Endodermal cell (in vitro differentiated cells): ENCODE measurements at regions not wholly inside any gene's neighbourhood (a gene's known extent, or its start where the extent isn't known, plus 50 kb on each side); places are given as distances from the start of the nearest gene placed in this dataset.

Source experiments
- DNase-seq: peaks from one replicate; pipeline ENCODE4 v3.0.0-alpha.2; 2017
- H3K27ac ChIP-seq: 2 replicates; pipeline ENCODE4 v1.5.1; 2013; ENCODE audit warnings: mild to moderate bottlenecking, low read depth, low read length, moderate library complexity
- H3K27me3 ChIP-seq: 2 replicates; pipeline ENCODE4 v1.6.1; 2013; ENCODE audit warnings: mild to moderate bottlenecking, low read length, moderate library complexity; ENCODE audit not compliant: insufficient read depth, control insufficient read depth, poor library complexity, severe bottlenecking
- H3K36me3 ChIP-seq: 2 replicates; pipeline ENCODE4 v1.7.0; 2013; ENCODE audit warnings: mild to moderate bottlenecking, low read length, moderate library complexity; ENCODE audit not compliant: control insufficient read depth, insufficient read depth
- H3K4me1 ChIP-seq: one replicate; pipeline ENCODE4 v1.7.0; 2013; ENCODE audit warnings: low read length; ENCODE audit not compliant: control insufficient read depth, insufficient read depth
- H3K4me3 ChIP-seq: 2 replicates; pipeline ENCODE4 v1.5.1; 2013; ENCODE audit warnings: mild to moderate bottlenecking, low read length, moderate library complexity
- H3K9ac ChIP-seq: 2 replicates; pipeline ENCODE4 v1.6.1; 2013; ENCODE audit warnings: mild to moderate bottlenecking, low read length, moderate library complexity; ENCODE audit not compliant: poor library complexity, severe bottlenecking; ENCODE audit errors: extremely low read depth
- H3K9me3 ChIP-seq: 2 replicates; pipeline ENCODE4 v1.6.1; 2013; ENCODE audit warnings: mild to moderate bottlenecking, low read length, moderate library complexity; ENCODE audit not compliant: control insufficient read depth
- H3K27ac Mint-ChIP-seq: 2 replicates; pipeline ENCODE4 v1.8.0; 2020; ENCODE audit warnings: mixed read lengths
- H3K27me3 Mint-ChIP-seq: 2 replicates; pipeline ENCODE4 v1.8.0; 2021; ENCODE audit warnings: mild to moderate bottlenecking, mixed read lengths; ENCODE audit not compliant: insufficient read depth
- H3K36me3 Mint-ChIP-seq: 2 replicates; pipeline ENCODE4 v1.8.0; 2020; ENCODE audit warnings: low read depth, mixed read lengths
- H3K4me1 Mint-ChIP-seq: 2 replicates; pipeline ENCODE4 v1.8.0; 2020; ENCODE audit warnings: mixed read lengths
- H3K4me3 Mint-ChIP-seq: 2 replicates; pipeline ENCODE4 v1.8.0; 2020; ENCODE audit warnings: mild to moderate bottlenecking, moderate library complexity, mixed read lengths
- H3K9me3 Mint-ChIP-seq: 2 replicates; pipeline ENCODE4 v1.8.0; 2020; ENCODE audit warnings: mild to moderate bottlenecking, mixed read lengths
- CTCF ChIP-seq: fragments of 200-600 bp; sonication (generic); conservative IDR thresholded peaks from 2 replicates; pipeline ENCODE4 v1.5.0; 2021; ENCODE audit warnings: antibody characterized with exemption, mild to moderate bottlenecking
- WGBS, 2 experiments: methylation state at CpG; one replicate each; pipeline versions ENCODE4 v1.1.5 to v1.1.7; 2013; ENCODE audit warnings: missing lambda C conversion rate in 2 of 2, mixed read lengths in 1 of 2; ENCODE audit not compliant: insufficient coverage in 1 of 2, insufficient read length in 1 of 2; 5-methylcytosine and 5-hydroxymethylcytosine counted together

DNA sequence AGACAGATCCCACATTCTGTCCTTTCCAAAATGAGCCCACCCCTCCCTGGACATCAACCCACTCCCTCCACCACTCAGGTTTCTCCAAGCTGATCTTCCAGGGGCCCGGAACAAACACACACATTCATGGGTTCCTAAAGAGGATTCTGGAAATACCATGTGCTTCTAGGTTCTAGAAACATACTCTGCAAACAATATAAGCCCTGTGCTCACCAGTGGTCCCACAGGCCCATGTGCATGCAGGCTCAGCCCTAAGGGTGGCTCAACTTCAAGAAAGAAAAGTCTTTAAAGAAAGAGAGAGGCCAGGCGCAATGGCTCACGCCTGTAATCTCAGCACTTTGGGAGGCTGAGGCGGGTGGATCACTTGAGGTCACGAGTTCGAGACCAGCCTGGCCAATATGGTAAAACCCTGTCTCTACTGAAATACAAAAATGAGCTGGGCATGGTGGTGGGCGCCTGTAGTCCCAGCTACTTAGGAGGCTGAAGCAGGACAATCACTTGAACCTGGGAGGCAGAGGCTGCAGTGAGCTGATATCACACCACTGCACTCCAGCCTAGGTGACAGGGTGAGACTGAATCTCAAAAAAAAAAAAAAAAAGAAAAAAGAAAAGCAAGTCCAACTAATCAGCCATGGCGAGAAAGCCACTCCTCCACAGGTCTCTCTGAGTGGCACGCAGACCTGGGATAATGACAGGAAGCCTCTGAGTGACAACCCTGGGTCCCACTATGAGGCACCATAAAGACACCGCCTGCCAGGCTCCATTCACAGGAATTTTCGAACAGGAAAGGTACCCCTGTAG lies 59.5 kb upstream of the PNMA1 start:
- Histone ChIP-seq H3K9ac (no peak overlapping the region), H3K4me3 (no peak overlapping the region), H3K27ac (no peak overlapping the region), H3K27me3 (no peaks in the 10 kb centered on the region), H3K9me3 (no peaks in the 10 kb centered on the region), H3K36me3 (no peaks in the 10 kb centered on the region), H3K4me1 (peaks cover 27% of the 10 kb centered on the region)
- WGBS, 2 experiments = 87 to 91% methylated on average over 9 to 11 of the region's 11 CpGs
- peak; percentile 36 for DNase-seq
- H3K36me3 Mint-ChIP-seq = peaks cover 2% of the 10 kb centered on the region
- TF ChIP-seq CTCF = no peak
- no peaks in the 10 kb centered on the region for H3K27me3 Mint-ChIP-seq
- H3K27ac Mint-ChIP-seq = no peak overlapping the region
- no peaks in the 10 kb centered on the region for H3K9me3 Mint-ChIP-seq
- H3K4me1 Mint-ChIP-seq = peaks cover 61% of the 10 kb centered on the region
- no peak overlapping the region for H3K4me3 Mint-ChIP-seq

GRCh38 chr14:73771848-73772638 lies 57.9 kb upstream of the PNMA1 start:
- DNase-seq = peak; percentile 96
- no peaks in the 10 kb centered on the region for H3K36me3 Mint-ChIP-seq
- H3K27ac Mint-ChIP-seq = peak overlapping the region; percentile 72
- Histone ChIP-seq H3K27me3 (no peaks in the 10 kb centered on the region), H3K27ac (no peak overlapping the region), H3K9ac (no peak overlapping the region), H3K4me3 (no peak overlapping the region), H3K36me3 (no peaks in the 10 kb centered on the region), H3K4me1 (peaks cover 27% of the 10 kb centered on the region), H3K9me3 (no peaks in the 10 kb centered on the region)
- peaks cover 55% of the 10 kb centered on the region for H3K4me1 Mint-ChIP-seq
- TF ChIP-seq CTCF = no peak
- H3K27me3 Mint-ChIP-seq = no peaks in the 10 kb centered on the region
- H3K9me3 Mint-ChIP-seq = no peaks in the 10 kb centered on the region
- 4 to 5% methylated on average over 4 to 7 of the region's 7 CpGs for WGBS, 2 experiments
- peak overlapping the region; percentile 25 for H3K4me3 Mint-ChIP-seq

GRCh38 chr14:73770977-73771847 lies 57.0 kb upstream of the PNMA1 start:
- no peaks in the 10 kb centered on the region for H3K27me3 ChIP-seq
- no peaks in the 10 kb centered on the region for H3K9me3 Mint-ChIP-seq
- no peak for TF ChIP-seq CTCF
- peak overlapping the region; percentile 25 for H3K4me3 Mint-ChIP-seq
- peak overlapping the region; percentile 62 for H3K4me3 ChIP-seq
- H3K27ac ChIP-seq = no peak overlapping the region
- H3K27me3 Mint-ChIP-seq = no peaks in the 10 kb centered on the region
- no peak overlapping the region for H3K27ac Mint-ChIP-seq
- 72 to 78% methylated on average over 12 to 18 of the region's 18 CpGs for WGBS, 2 experiments
- peak; percentile 47 for DNase-seq
- peaks cover 55% of the 10 kb centered on the region for H3K4me1 Mint-ChIP-seq
- no peaks in the 10 kb centered on the region for H3K36me3 ChIP-seq
- H3K36me3 Mint-ChIP-seq = no peaks in the 10 kb centered on the region
- H3K9ac ChIP-seq = no peak overlapping the region
- H3K9me3 ChIP-seq = no peaks in the 10 kb centered on the region
- peaks cover 27% of the 10 kb centered on the region for H3K4me1 ChIP-seq
